Body of pancreas (tissue), 4 donors: ENCODE measurements at regions not wholly inside any gene's neighbourhood (a gene's known extent, or its start where the extent isn't known, plus 50 kb on each side); places are given as distances from the start of the nearest gene placed in this dataset.

Experiments used
- ATAC-seq: fragments of 150-250 bp; one replicate; pipeline ENCODE4 v1.9.1; 2016
- DNase-seq, 4 donors: peaks; one replicate each; pipeline ENCODE4 v3.0.0-alpha.2; 2019
- H3K27ac ChIP-seq, 4 donors: fragments of 200-600 bp; sonication (generic); 1 replicate in 3 of 4; 2 replicates in 1 of 4; pipeline versions ENCODE4 v1.5.1 to v1.6.1; 2016 to 2019; ENCODE audit warnings: mild to moderate bottlenecking in 1 of 4, mixed read lengths in 1 of 4, moderate library complexity in 1 of 4
- H3K27me3 ChIP-seq, 2 donors: fragments of 200-600 bp; sonication (generic); one replicate each; pipeline ENCODE4 v1.6.0; 2016; ENCODE audit warnings: mild to moderate bottlenecking in 1 of 2
- H3K36me3 ChIP-seq, 2 donors: fragments of 200-600 bp; sonication (generic); replicated peaks in 1 of 2; 2 replicates each; pipeline ENCODE4 v1.5.1; 2016; ENCODE audit warnings: low read depth in 2 of 2; ENCODE audit not compliant: insufficient read depth in 1 of 2
- H3K4me1 ChIP-seq: fragments of 200-600 bp; sonication (generic); one replicate; pipeline ENCODE4 v1.6.0; 2016
- H3K4me3 ChIP-seq, 2 donors: fragments of 200-600 bp; sonication (generic); 1 replicate in 1 of 2; 2 replicates in 1 of 2; pipeline ENCODE4 v1.5.1; 2016 to 2019
- H3K9me3 ChIP-seq, 3 donors: fragments of 200-600 bp; sonication (generic); 1 replicate in 2 of 3; 2 replicates in 1 of 3; pipeline ENCODE4 v1.5.1; 2016
- CTCF ChIP-seq, 7 experiments: fragments of 450-650 bp in 4 of 7; fragments of 200-600 bp in 3 of 7; sonication (generic) in 3 of 7; IDR thresholded peaks; one replicate each; pipeline ENCODE4 v1.5.1; 2016 to 2019; ENCODE audit warnings: antibody characterized with exemption in 7 of 7
- POLR2A ChIP-seq, 3 donors: fragments of 450-650 bp; IDR thresholded peaks; one replicate each; pipeline ENCODE4 v1.6.1; 2016; ENCODE audit warnings: antibody characterized with exemption in 3 of 3, mild to moderate bottlenecking in 2 of 3
- WGBS, 2 donors: methylation state at CpG; one replicate each; pipeline ENCODE4 v1.1.5; 2017; 5-methylcytosine and 5-hydroxymethylcytosine counted together
- intact Hi-C: fragments of 100-400 bp; cut with DNase I; formaldehyde crosslinking; loops from one replicate; pipeline ENCODE4 v1.15.1; 2023

DNA sequence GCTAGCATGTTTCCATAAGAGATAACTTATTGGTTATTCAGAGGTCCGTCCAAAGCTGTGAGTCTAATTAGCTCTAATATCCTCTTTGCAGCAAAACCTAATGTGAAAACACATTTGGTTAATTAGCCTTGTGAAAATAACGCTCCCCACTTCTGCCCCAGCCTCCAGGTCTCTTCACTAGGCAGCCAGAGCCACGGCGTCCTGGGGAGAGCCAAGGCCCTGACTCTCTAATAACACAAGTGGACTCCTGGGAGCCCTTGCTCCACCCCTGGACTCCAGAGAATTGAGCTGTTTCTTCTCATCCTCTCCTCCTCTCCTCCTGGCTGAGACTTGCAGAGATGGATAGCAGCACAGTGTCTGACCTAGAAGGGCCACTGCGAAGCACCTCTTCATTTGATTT lies 78.8 kb downstream of the CCDC185 start:
- Histone ChIP-seq H3K4me1 (peaks cover 7% of the 10 kb centered on the region), H3K27me3 (no peaks in the 10 kb centered on the region), H3K27ac (no peak overlapping the region), H3K9me3 (no peaks in the 10 kb centered on the region), H3K4me3 (no peak overlapping the region), H3K36me3 (no peaks in the 10 kb centered on the region)
- TF ChIP-seq POLR2A (IDR thresholded peaks at IDR 0.05) (no peak), CTCF (IDR thresholded peaks at IDR 0.05) (no peak)
- no peak for ATAC-seq
- WGBS, 2 donors, result 83 to 88% methylated on average over 5 of the region's 5 CpGs
- DNase-seq, result no peak
- intact Hi-C loops, result no loop called here

DNA sequence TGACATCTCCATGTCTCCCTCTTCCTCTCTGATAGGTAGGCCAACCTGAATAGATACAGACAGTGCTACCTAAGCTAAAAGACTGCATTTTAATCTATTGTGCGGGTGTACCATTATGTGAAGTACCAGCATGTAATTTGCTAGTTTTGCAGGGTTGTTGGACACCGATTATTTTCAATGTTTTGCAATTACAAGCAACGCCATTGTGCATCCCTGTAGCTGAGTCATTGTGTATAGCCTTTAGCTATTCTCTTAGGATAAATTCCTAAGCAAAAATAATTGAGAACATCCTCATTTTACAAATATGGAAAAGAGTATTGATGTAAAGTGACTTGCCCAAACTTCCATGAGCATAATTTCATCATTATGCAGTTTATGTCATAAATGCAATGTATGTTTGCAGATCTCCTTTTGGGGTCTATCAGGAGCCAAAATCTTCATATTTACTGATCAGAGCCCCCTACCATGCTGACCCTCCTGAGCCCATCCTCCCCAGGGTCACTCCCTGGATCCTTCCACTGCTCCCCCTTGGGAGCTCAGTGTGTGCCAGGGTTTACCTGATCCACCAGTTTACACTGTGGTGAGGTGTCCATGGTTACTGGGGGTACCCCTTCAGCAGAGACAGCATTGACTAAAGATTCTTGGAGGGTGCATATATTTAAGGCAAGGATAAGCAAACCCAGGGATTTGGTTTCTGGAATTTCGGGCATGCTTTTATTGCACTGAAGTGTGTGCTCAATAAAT lies 80.6 kb downstream of the CCDC185 start:
- no peak for DNase-seq
- 75 to 83% methylated on average over 4 of the region's 4 CpGs for WGBS, 2 donors
- intact Hi-C loops, result no loop called here
- no peaks in the 10 kb centered on the region for H3K36me3 ChIP-seq
- TF ChIP-seq POLR2A (IDR thresholded peaks at IDR 0.05) (no peak), CTCF (IDR thresholded peaks at IDR 0.05) (no peak)
- no peaks in the 10 kb centered on the region for H3K9me3 ChIP-seq
- no peak overlapping the region for H3K27ac ChIP-seq
- no peak for ATAC-seq
- H3K4me3 ChIP-seq, result no peak overlapping the region
- H3K4me1 ChIP-seq, result peaks cover 7% of the 10 kb centered on the region
- H3K27me3 ChIP-seq, result no peaks in the 10 kb centered on the region

- no peak for ATAC-seq
These were observed 81.6 kb downstream of the CCDC185 start for GRCh38 chr1:223474804-223475203.

DNA sequence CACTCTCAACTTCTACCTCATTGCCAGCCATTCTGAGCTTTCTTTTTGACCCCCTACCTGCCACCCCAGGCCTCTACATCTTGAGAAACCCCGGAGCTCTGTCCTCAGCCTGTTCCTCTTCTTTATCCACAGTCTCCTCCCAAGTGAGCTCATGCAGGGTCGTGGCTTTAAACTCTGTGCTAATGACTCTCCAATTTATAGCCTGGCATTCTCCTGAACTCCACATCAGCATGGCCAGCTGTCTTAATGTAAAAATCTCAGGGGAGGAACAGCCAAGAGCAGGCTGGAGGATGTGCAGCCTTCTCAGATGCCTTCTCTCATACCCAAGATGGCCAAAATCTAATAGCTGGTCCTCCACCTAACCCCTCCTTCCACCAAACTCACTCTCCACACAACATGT lies 84.2 kb downstream of the CCDC185 start:
- 53 to 57% methylated on average over 2 of the region's 2 CpGs for WGBS, 2 donors
- Histone ChIP-seq H3K36me3 (no peaks in the 10 kb centered on the region), H3K27me3 (no peaks in the 10 kb centered on the region), H3K9me3 (no peaks in the 10 kb centered on the region), H3K4me3 (no peak overlapping the region), H3K4me1 (no peaks in the 10 kb centered on the region), H3K27ac (no peak overlapping the region)
- intact Hi-C loops, result no loop called here
- no peak for ATAC-seq
- TF ChIP-seq CTCF (IDR thresholded peaks at IDR 0.05) (no peak), POLR2A (IDR thresholded peaks at IDR 0.05) (no peak)
- DNase-seq, result no peak

More at GRCh38 chr1:223474804-223475203, 81.6 kb downstream of the CCDC185 start:
- Histone ChIP-seq H3K27ac (no peak overlapping the region), H3K9me3 (no peaks in the 10 kb centered on the region), H3K27me3 (no peaks in the 10 kb centered on the region), H3K4me1 (no peaks in the 10 kb centered on the region), H3K4me3 (no peak overlapping the region), H3K36me3 (no peaks in the 10 kb centered on the region)
- intact Hi-C loops, result no loop called here
- no peak for DNase-seq
- WGBS, 2 donors, result 82 to 84% methylated on average over 6 of the region's 6 CpGs
- TF ChIP-seq CTCF (IDR thresholded peaks at IDR 0.05) (no peak), POLR2A (IDR thresholded peaks at IDR 0.05) (no peak)

DNA sequence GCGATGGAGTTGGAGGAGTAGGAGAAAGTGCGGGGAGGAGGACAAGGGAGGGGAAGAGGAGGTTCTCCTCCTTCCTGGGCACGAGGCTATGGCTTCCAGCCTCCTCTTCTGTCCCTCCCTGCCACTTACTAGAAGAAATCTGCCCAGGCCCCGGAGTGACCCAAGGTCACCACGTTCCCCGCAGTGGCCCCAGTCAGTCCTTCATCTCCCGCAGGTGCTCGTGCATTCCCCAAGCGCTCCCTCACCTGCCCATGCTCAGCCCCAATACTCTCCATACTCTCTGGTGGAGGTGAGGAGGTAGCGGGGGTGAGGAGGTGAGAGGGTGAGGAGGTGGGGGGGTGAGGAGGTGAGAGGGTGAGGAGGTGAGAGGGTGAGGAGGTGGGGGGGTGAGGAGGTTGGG lies 85.4 kb downstream of the CCDC185 start:
- H3K4me1 ChIP-seq, result no peaks in the 10 kb centered on the region
- H3K27me3 ChIP-seq, result no peaks in the 10 kb centered on the region
- no peak overlapping the region for H3K4me3 ChIP-seq
- ATAC-seq, result no peak
- TF ChIP-seq POLR2A (IDR thresholded peaks at IDR 0.05) (no peak), CTCF (IDR thresholded peaks at IDR 0.05) (no peak)
- no peak for DNase-seq
- intact Hi-C loops, result no loop called here
- H3K36me3 ChIP-seq, result no peaks in the 10 kb centered on the region
- H3K9me3 ChIP-seq, result no peaks in the 10 kb centered on the region
- no peak overlapping the region for H3K27ac ChIP-seq
- 75 to 99% methylated on average over 4 to 9 of the region's 10 CpGs for WGBS, 2 donors
